Tibial artery (tissue), 4 donors: ENCODE measurements at regions not wholly inside any gene's neighbourhood (a gene's known extent, or its start where the extent isn't known, plus 50 kb on each side); places are given as distances from the start of the nearest gene placed in this dataset.

Experiments
- DNase-seq, 2 donors: peaks; one replicate each; pipeline ENCODE4 v3.0.0-alpha.2; 2019
- H3K27ac ChIP-seq, 2 donors: fragments of 200-600 bp; sonication (generic) in 1 of 2; 1 replicate in 1 of 2; 2 replicates in 1 of 2; pipeline ENCODE4 v1.5.1; 2018 to 2019; ENCODE audit warnings: mild to moderate bottlenecking in 1 of 2
- H3K27me3 ChIP-seq, 2 donors: fragments of 200-600 bp; sonication (generic) in 1 of 2; one replicate each; pipeline versions ENCODE4 v1.5.1 to v1.6.0; 2016 to 2019
- H3K36me3 ChIP-seq, 3 donors: fragments of 200-600 bp; sonication (generic) in 2 of 3; one replicate each; pipeline ENCODE4 v1.5.1; 2016 to 2019; ENCODE audit warnings: mild to moderate bottlenecking in 2 of 3
- H3K4me1 ChIP-seq, 4 donors: fragments of 200-600 bp; sonication (generic) in 2 of 4; 1 replicate in 3 of 4; 2 replicates in 1 of 4; pipeline ENCODE4 v1.5.1; 2016 to 2019
- H3K4me3 ChIP-seq, 2 donors: fragments of 200-600 bp; sonication (generic) in 1 of 2; 1 replicate in 1 of 2; 2 replicates in 1 of 2; pipeline ENCODE4 v1.5.1; 2018 to 2019; ENCODE audit warnings: mild to moderate bottlenecking in 2 of 2
- H3K9me3 ChIP-seq, 3 donors: fragments of 200-600 bp; sonication (generic) in 1 of 3; one replicate each; pipeline ENCODE4 v1.5.1; 2016 to 2019
- intact Hi-C: fragments of 100-400 bp; cut with DNase I; formaldehyde crosslinking; loops from one replicate; pipeline ENCODE4 v1.15.0; 2023; ENCODE audit warnings: low total_unique reads
- TF ChIP-seq, protein P1 (sequence below), 2 experiments: fragments of 200-600 bp in 1 of 2; fragments of 450-650 bp in 1 of 2; IDR thresholded peaks; one replicate each; pipeline ENCODE4 v1.5.1; 2017 to 2019; ENCODE audit warnings: antibody characterized with exemption in 2 of 2, mild to moderate bottlenecking in 1 of 2, moderate library complexity in 1 of 2

DNA sequence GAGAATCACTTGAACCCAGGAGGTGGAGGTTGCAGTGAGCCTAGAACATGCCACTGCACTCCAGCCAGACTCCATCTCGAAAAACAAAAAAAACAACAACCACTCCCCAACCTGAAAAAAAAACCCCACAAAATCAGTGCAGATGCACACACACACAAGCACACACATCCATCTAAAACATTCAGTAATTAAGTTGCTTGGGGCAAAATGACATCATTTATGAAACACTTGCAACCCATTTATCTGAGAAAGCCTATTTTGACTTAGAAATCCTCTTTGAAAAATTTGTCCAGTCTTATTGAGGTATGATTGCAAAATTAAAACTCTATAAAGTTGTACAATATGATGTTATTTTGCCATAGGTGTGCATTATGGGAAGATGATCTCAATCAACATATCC is 525.5 kb upstream of the AMELY start:
- intact Hi-C loops, result no loop called here
- TF ChIP-seq, protein P1, sequence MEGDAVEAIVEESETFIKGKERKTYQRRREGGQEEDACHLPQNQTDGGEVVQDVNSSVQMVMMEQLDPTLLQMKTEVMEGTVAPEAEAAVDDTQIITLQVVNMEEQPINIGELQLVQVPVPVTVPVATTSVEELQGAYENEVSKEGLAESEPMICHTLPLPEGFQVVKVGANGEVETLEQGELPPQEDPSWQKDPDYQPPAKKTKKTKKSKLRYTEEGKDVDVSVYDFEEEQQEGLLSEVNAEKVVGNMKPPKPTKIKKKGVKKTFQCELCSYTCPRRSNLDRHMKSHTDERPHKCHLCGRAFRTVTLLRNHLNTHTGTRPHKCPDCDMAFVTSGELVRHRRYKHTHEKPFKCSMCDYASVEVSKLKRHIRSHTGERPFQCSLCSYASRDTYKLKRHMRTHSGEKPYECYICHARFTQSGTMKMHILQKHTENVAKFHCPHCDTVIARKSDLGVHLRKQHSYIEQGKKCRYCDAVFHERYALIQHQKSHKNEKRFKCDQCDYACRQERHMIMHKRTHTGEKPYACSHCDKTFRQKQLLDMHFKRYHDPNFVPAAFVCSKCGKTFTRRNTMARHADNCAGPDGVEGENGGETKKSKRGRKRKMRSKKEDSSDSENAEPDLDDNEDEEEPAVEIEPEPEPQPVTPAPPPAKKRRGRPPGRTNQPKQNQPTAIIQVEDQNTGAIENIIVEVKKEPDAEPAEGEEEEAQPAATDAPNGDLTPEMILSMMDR (IDR thresholded peaks at IDR 0.05), result no peak
- no peaks in the 10 kb centered on the region for H3K9me3 ChIP-seq
- H3K27me3 ChIP-seq, result no peaks in the 10 kb centered on the region
- no peaks in the 10 kb centered on the region for H3K4me1 ChIP-seq
- DNase-seq, result no peak
- H3K27ac ChIP-seq, result no peak overlapping the region
- no peaks in the 10 kb centered on the region for H3K36me3 ChIP-seq
- H3K4me3 ChIP-seq, result no peak overlapping the region

DNA sequence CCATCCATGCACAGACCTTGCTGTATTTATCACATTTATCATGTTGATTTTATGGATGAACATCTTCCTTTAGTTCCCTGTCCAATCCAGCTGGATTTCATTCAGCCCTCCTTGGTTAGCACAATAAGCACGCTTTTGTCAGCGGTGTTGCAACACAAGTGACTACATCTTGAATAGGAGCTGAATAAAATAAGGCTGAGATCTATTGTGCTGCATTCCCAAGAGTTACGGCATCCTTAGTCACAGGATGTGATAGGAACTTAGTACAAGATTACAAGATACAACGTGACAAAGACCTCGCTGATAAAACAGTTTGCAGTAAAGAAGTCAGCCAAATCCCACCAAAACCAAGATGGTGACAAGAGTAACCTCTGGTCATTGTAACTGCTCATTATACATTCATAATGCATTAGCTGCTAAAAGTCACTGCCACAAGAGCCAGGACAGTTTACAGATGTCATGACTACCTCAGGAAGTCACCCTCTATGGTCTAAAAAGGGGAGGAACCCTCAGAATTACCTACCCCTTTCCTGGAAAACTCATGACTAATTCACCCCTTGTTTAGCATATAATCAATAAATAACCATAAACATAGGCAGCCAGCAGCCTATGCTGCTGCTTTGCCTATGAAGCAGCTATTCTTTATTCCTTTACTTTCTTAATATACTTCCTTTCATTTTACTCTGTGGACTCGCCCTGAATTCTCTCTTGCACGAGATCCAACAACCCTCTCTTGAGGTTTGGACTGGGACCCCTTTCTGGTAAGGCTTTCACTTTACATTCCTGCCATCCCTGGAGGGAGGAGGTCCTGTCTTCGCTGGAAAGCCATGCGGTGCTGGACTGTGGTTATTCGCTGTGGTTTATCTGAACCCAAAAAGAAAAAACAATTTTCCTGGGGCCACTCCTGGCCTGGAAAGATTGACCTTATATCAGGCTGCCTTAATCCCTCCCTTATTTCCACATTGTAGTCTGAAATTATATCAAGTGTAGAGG is 522.6 kb upstream of the AMELY start:
- H3K36me3 ChIP-seq, result no peaks in the 10 kb centered on the region
- intact Hi-C loops, result no loop called here
- TF ChIP-seq, protein P1 (IDR thresholded peaks at IDR 0.05), result no peak
- no peak overlapping the region for H3K27ac ChIP-seq
- no peaks in the 10 kb centered on the region for H3K9me3 ChIP-seq
- no peaks in the 10 kb centered on the region for H3K4me1 ChIP-seq
- H3K27me3 ChIP-seq, result no peaks in the 10 kb centered on the region
- no peak overlapping the region for H3K4me3 ChIP-seq
- DNase-seq, result no peak

DNA sequence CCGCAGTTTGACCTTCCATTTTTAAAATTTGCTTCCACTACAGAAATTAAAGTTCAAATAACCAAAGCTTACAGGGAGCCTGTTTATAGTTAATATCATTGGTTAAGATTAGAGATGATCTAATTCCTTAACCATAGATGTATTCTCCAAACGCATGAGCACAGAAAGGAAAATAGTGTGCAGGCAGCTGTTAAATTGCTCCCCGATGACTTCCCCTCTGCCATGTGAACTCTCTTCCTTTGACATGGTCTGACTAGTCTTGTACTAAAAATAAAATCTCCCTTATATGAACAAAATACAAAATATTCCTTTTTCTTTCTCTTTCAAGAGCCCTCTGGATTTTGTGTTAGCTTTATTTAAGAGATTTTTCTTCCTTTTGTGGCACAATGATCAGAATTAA is 507.6 kb upstream of the AMELY start:
- H3K9me3 ChIP-seq, result no peaks in the 10 kb centered on the region
- no peak overlapping the region for H3K4me3 ChIP-seq
- H3K4me1 ChIP-seq, result no peaks in the 10 kb centered on the region
- intact Hi-C loops, result no loop called here
- no peaks in the 10 kb centered on the region for H3K27me3 ChIP-seq
- no peaks in the 10 kb centered on the region for H3K36me3 ChIP-seq
- no peak overlapping the region for H3K27ac ChIP-seq
- no peak for DNase-seq
- TF ChIP-seq, protein P1 (IDR thresholded peaks at IDR 0.05), result no peak

DNA sequence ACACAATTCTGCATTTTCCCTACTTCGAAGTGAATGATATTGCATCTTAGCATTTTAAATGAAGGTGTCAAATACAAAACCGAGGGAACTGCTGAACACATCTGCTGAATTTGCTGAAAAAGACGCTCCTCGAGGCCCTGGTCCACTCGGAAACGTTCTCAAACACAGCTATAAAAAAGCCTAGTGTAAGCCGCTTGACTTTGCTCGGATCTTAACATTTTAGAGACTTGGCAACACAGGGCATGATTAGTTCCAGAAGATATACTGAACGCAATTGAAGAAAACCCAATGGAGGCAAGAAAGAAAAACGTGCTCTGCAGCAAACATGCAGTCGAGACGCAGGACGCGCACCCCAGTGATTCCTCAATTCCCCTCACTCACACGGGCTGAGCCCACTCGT is 506.4 kb upstream of the AMELY start:
- Histone ChIP-seq H3K9me3 (no peaks in the 10 kb centered on the region), H3K27ac (no peak overlapping the region), H3K36me3 (no peaks in the 10 kb centered on the region), H3K4me1 (no peaks in the 10 kb centered on the region), H3K4me3 (no peak overlapping the region), H3K27me3 (no peaks in the 10 kb centered on the region)
- TF ChIP-seq, protein P1 (IDR thresholded peaks at IDR 0.05), result no peak
- intact Hi-C loops, result no loop called here
- no peak for DNase-seq

DNA sequence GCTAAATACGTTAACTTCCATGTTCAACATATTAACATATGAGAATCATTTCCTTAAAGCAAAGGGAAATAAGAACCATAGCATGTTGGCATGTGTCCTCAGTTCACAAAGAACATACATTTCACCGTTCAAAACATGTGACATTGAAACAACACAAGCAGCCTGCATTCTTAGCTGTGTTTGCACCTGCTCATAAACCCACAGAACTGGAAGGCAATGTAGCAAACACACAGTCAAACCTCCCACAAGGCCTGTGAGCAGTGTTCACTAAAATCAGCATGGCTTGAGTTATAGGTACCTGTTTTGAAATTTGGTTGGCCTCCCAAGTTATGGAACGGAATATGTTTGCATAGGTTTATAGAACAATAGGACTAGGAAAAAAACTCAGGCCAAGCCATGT is 504.9 kb upstream of the AMELY start:
- intact Hi-C loops, result no loop called here
- no peak overlapping the region for H3K4me3 ChIP-seq
- H3K27me3 ChIP-seq, result no peaks in the 10 kb centered on the region

More for the DNA sequence above, 504.9 kb upstream of the AMELY start:
- H3K4me1 ChIP-seq, result no peaks in the 10 kb centered on the region
- H3K36me3 ChIP-seq, result no peaks in the 10 kb centered on the region
- no peaks in the 10 kb centered on the region for H3K9me3 ChIP-seq
- no peak overlapping the region for H3K27ac ChIP-seq
- TF ChIP-seq, protein P1 (IDR thresholded peaks at IDR 0.05), result no peak
- no peak for DNase-seq
